Neural progenitor cell (in vitro differentiated cells): ENCODE measurements at regions not wholly inside any gene's neighbourhood (a gene's known extent, or its start where the extent isn't known, plus 50 kb on each side); places are given as distances from the start of the nearest gene placed in this dataset.

Experiments used
- DNase-seq: peaks from one replicate; pipeline ENCODE4 v3.0.0-alpha.2; 2016; ENCODE audit warnings: low spot score
- H2AFZ ChIP-seq: fragments of 200-600 bp; sonication (generic); replicated peaks from 2 replicates; pipeline ENCODE4 v1.6.1; 2016; ENCODE audit warnings: antibody characterized with exemption
- H3F3A ChIP-seq: fragments of 200-600 bp; sonication (generic); 2 replicates; pipeline ENCODE4 v1.6.1; 2016; ENCODE audit warnings: antibody characterized with exemption, low read depth
- H3K27ac ChIP-seq: fragments of 200-600 bp; sonication (generic); 2 replicates; pipeline ENCODE4 v1.5.1; 2016; ENCODE audit warnings: mild to moderate bottlenecking
- H3K27me3 ChIP-seq: fragments of 200-600 bp; sonication (generic); 2 replicates; pipeline ENCODE4 v1.6.1; 2016; ENCODE audit warnings: mild to moderate bottlenecking, moderate library complexity
- H3K36me3 ChIP-seq: fragments of 200-600 bp; sonication (generic); 2 replicates; pipeline ENCODE4 v1.5.1; 2016
- H3K4me1 ChIP-seq: fragments of 200-600 bp; sonication (generic); 2 replicates; pipeline ENCODE4 v1.6.1; 2016; ENCODE audit warnings: mixed run types
- H3K4me2 ChIP-seq: fragments of 200-600 bp; sonication (generic); 2 replicates; pipeline ENCODE4 v1.6.1; 2016
- H3K4me3 ChIP-seq: fragments of 200-600 bp; sonication (generic); 2 replicates; pipeline ENCODE4 v1.5.1; 2016
- H3K79me2 ChIP-seq: fragments of 200-600 bp; sonication (generic); 2 replicates; pipeline ENCODE4 v1.6.1; 2016; ENCODE audit warnings: low read depth
- H3K9ac ChIP-seq: fragments of 200-600 bp; sonication (generic); 2 replicates; pipeline ENCODE4 v1.6.1; 2016
- H3K9me3 ChIP-seq: fragments of 200-600 bp; sonication (generic); 2 replicates; pipeline ENCODE4 v1.5.1; 2016; ENCODE audit warnings: low read depth
- H4K20me1 ChIP-seq: fragments of 200-600 bp; sonication (generic); 2 replicates; pipeline ENCODE4 v1.6.1; 2016; ENCODE audit warnings: low read depth
- H3K27ac Mint-ChIP-seq: 3 replicates; pipeline ENCODE4 v1.8.0; 2021; ENCODE audit warnings: mixed read lengths
- H3K27me3 Mint-ChIP-seq: 2 replicates; pipeline ENCODE4 v1.8.0; 2022; ENCODE audit warnings: low read depth, mild to moderate bottlenecking, inconsistent platforms, moderate library complexity, mixed read lengths; ENCODE audit not compliant: insufficient read depth
- H3K36me3 Mint-ChIP-seq: 3 replicates; pipeline ENCODE4 v1.8.0; 2021; ENCODE audit warnings: mixed read lengths
- H3K4me1 Mint-ChIP-seq: 3 replicates; pipeline ENCODE4 v1.8.0; 2021; ENCODE audit warnings: mixed read lengths
- H3K4me3 Mint-ChIP-seq: 3 replicates; pipeline ENCODE4 v1.8.0; 2021; ENCODE audit warnings: mild to moderate bottlenecking, moderate library complexity, mixed read lengths
- H3K9me3 Mint-ChIP-seq: 3 replicates; pipeline ENCODE4 v1.8.0; 2020; ENCODE audit warnings: mixed read lengths
- EZH2 ChIP-seq: fragments of 200-600 bp; sonication (generic); IDR thresholded peaks from 2 replicates; pipeline ENCODE4 v1.6.1; 2017; ENCODE audit warnings: antibody characterized with exemption, mild to moderate bottlenecking, moderate library complexity
- EZH2phosphoT487 ChIP-seq: fragments of 200-600 bp; sonication (generic); IDR thresholded peaks from 2 replicates; pipeline ENCODE4 v1.6.1; 2017; ENCODE audit warnings: antibody characterized with exemption
- TF ChIP-seq, protein P1 (sequence below): fragments of 200-600 bp; sonication (generic); IDR thresholded peaks from 2 replicates; pipeline ENCODE4 v1.5.1; 2017; ENCODE audit warnings: antibody characterized with exemption, mild to moderate bottlenecking

DNA sequence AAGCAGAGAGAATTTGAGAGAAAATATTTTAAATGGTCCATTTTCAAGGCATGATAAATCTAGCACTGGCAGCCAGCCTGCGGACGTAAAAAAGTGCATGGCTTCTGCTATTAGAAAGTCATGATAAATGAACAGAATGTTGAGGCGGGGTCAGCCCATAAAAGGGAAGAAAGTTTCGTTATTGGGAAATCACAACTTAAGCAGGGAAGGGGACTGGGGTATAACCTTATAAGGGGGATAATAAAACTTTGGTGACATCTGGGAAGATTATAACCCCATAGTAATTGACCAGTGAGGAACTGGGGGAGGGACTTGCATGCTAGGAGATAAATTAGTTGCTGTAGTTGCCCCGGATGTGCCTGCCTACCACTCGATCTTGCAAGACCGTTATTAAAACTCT lies 88.4 kb upstream of the PLSCR4 start:
- no peaks in the 10 kb centered on the region for H3K27me3 Mint-ChIP-seq
- H3K9me3 Mint-ChIP-seq, result no peaks in the 10 kb centered on the region
- H3K4me2 ChIP-seq, result no peak overlapping the region

DNA sequence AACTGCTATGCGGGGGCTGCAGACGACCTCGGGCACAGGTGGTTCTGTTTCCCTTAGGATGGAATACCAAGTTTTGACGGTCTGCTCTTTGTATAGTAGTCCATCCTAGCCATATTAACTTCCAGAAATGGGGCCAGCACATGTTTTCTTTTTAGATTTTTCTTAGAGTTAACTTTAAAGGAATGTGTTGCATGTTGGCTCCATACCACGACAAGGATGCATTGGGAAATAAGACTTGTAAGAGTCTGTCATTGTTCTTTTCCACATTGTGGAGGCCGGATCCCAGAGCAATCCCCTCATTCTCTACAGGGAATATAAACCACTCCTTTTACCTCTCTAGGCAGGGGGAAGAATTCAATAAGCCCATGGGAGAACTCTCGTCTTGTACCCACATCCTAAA lies 87.1 kb upstream of the PLSCR4 start:
- TF ChIP-seq EZH2phosphoT487 (no peak), EZH2 (no peak)
- TF ChIP-seq, protein P1, sequence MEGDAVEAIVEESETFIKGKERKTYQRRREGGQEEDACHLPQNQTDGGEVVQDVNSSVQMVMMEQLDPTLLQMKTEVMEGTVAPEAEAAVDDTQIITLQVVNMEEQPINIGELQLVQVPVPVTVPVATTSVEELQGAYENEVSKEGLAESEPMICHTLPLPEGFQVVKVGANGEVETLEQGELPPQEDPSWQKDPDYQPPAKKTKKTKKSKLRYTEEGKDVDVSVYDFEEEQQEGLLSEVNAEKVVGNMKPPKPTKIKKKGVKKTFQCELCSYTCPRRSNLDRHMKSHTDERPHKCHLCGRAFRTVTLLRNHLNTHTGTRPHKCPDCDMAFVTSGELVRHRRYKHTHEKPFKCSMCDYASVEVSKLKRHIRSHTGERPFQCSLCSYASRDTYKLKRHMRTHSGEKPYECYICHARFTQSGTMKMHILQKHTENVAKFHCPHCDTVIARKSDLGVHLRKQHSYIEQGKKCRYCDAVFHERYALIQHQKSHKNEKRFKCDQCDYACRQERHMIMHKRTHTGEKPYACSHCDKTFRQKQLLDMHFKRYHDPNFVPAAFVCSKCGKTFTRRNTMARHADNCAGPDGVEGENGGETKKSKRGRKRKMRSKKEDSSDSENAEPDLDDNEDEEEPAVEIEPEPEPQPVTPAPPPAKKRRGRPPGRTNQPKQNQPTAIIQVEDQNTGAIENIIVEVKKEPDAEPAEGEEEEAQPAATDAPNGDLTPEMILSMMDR, result no peak
- Histone ChIP-seq H3K79me2 (no peaks in the 10 kb centered on the region), H3F3A (no peaks in the 10 kb centered on the region), H3K9me3 (no peaks in the 10 kb centered on the region), H3K27me3 (no peaks in the 10 kb centered on the region), H2AFZ (no peak overlapping the region), H3K4me1 (no peaks in the 10 kb centered on the region), H3K4me3 (no peak overlapping the region), H3K4me2 (no peak overlapping the region), H3K27ac (no peak overlapping the region), H3K9ac (no peak overlapping the region), H4K20me1 (no peaks in the 10 kb centered on the region), H3K36me3 (no peaks in the 10 kb centered on the region)
- Mint-ChIP-seq H3K4me3 (no peak overlapping the region), H3K9me3 (no peaks in the 10 kb centered on the region), H3K4me1 (peaks cover 4% of the 10 kb centered on the region), H3K27me3 (no peaks in the 10 kb centered on the region), H3K36me3 (no peaks in the 10 kb centered on the region), H3K27ac (no peak overlapping the region)
- no peak for DNase-seq

More for the DNA sequence above, 88.4 kb upstream of the PLSCR4 start:
- H3K9ac ChIP-seq, result no peak overlapping the region
- no peak overlapping the region for H3K27ac ChIP-seq
- TF ChIP-seq EZH2phosphoT487 (no peak), EZH2 (no peak)
- TF ChIP-seq, protein P1, result no peak
- H3K4me3 Mint-ChIP-seq, result no peak overlapping the region
- H3K4me1 Mint-ChIP-seq, result peaks cover 4% of the 10 kb centered on the region
- no peaks in the 10 kb centered on the region for H3K36me3 Mint-ChIP-seq
- H2AFZ ChIP-seq, result no peak overlapping the region
- H3K36me3 ChIP-seq, result no peaks in the 10 kb centered on the region
- no peaks in the 10 kb centered on the region for H3K79me2 ChIP-seq
- H3K4me3 ChIP-seq, result no peak overlapping the region
- no peak for DNase-seq
- no peaks in the 10 kb centered on the region for H3K27me3 ChIP-seq
- no peaks in the 10 kb centered on the region for H3F3A ChIP-seq
- H4K20me1 ChIP-seq, result no peaks in the 10 kb centered on the region
- no peaks in the 10 kb centered on the region for H3K9me3 ChIP-seq
- no peaks in the 10 kb centered on the region for H3K4me1 ChIP-seq
- H3K27ac Mint-ChIP-seq, result no peak overlapping the region

DNA sequence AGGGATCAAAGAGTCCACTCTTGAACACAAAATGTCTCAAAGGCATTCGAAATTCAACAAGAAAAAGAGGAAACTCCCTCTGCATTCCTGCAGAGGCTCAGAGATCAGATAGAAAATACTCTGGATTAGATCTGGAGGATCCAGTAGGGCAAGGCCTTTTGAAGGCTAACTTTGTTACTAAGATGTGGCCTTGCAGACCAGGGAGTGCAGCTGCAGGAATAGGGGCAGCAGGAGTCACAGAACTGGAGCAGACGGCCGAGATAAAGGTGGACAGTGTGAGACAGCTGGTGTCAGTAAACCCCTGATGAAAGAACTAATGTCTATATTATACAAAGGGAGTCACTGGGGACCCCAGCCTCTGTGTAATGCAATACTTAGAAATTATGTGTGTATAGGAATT lies 84.5 kb upstream of the PLSCR4 start:
- Histone ChIP-seq H3K27me3 (no peaks in the 10 kb centered on the region), H3K4me2 (no peak overlapping the region), H3K4me3 (no peak overlapping the region), H4K20me1 (no peaks in the 10 kb centered on the region), H3K4me1 (no peaks in the 10 kb centered on the region), H3F3A (no peaks in the 10 kb centered on the region), H3K9me3 (no peaks in the 10 kb centered on the region), H3K36me3 (no peaks in the 10 kb centered on the region), H3K27ac (no peak overlapping the region), H2AFZ (no peak overlapping the region), H3K79me2 (no peaks in the 10 kb centered on the region), H3K9ac (no peak overlapping the region)
- H3K27me3 Mint-ChIP-seq, result no peaks in the 10 kb centered on the region
- no peak for DNase-seq
- no peak overlapping the region for H3K27ac Mint-ChIP-seq
- TF ChIP-seq, protein P1, result no peak
- no peak for TF ChIP-seq EZH2phosphoT487
- no peak for TF ChIP-seq EZH2
- H3K4me3 Mint-ChIP-seq, result no peak overlapping the region
- no peaks in the 10 kb centered on the region for H3K4me1 Mint-ChIP-seq
- no peaks in the 10 kb centered on the region for H3K9me3 Mint-ChIP-seq
- H3K36me3 Mint-ChIP-seq, result no peaks in the 10 kb centered on the region
